ENCODE measurements at regions not wholly inside any gene's neighbourhood (a gene's known extent, or its start where the extent isn't known, plus 50 kb on each side); places are given as distances from the start of the nearest gene placed in this dataset.
A peak's percentile ranks its signal among the peaks of the same experiment; 100 is the strongest.

DNA sequence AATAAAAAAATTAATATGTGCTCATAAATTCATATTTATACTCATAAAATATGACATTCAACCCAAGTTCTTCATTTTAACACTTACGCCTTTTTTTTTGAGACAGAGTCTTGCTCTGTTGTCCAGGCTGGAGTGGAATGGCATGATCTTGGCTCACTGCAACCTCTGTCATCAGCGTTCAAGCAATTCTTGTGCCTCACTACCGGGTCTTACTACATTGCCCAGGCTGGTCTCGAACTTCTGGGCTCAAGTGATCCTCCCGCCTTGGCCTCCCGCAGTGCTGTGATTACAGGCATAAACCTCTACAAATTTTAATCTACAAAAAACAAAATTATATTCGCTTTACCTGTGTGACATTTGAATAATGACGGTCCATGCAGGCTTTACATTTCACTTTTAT, 74.1 kb upstream of the SNRPN start:
- Histone ChIP-seq H3K4me2 (ENCODE audit: extremely low read depth, insufficient read depth, low read length) (no peak overlapping the region), H3K9me3 (ENCODE audit: control insufficient read depth, insufficient read depth, low read depth, low read length) (no peaks in the 10 kb centered on the region), H3K36me3 (ENCODE audit: control insufficient read depth, insufficient read depth, low read length) (no peaks in the 10 kb centered on the region), H3K27ac (ENCODE audit: insufficient read depth, low read length) (no peak overlapping the region), H2AFZ (ENCODE audit: low read length) (no peak overlapping the region), H4K20me1 (ENCODE audit: control insufficient read depth, extremely low read depth, insufficient read depth, low read length) (no peaks in the 10 kb centered on the region), H3K4me3 (replicated peaks in 1 of 4; ENCODE audit: control extremely low read depth in 1 of 4, insufficient read depth in 1 of 4, low read depth in 3 of 4, low read length in 4 of 4) (no peak overlapping the region), H3K27me3 (ENCODE audit: control insufficient read depth, insufficient read depth, low read length) (no peaks in the 10 kb centered on the region), H3K9ac (ENCODE audit: insufficient read depth, low read length) (no peak overlapping the region), H3K4me1 (ENCODE audit: control insufficient read depth, extremely low read depth, insufficient read depth, low read length) (no peaks in the 10 kb centered on the region), H3K79me2 (ENCODE audit: control insufficient read depth, insufficient read depth, low read length) (no peaks in the 10 kb centered on the region)
- TF ChIP-seq, protein P1, sequence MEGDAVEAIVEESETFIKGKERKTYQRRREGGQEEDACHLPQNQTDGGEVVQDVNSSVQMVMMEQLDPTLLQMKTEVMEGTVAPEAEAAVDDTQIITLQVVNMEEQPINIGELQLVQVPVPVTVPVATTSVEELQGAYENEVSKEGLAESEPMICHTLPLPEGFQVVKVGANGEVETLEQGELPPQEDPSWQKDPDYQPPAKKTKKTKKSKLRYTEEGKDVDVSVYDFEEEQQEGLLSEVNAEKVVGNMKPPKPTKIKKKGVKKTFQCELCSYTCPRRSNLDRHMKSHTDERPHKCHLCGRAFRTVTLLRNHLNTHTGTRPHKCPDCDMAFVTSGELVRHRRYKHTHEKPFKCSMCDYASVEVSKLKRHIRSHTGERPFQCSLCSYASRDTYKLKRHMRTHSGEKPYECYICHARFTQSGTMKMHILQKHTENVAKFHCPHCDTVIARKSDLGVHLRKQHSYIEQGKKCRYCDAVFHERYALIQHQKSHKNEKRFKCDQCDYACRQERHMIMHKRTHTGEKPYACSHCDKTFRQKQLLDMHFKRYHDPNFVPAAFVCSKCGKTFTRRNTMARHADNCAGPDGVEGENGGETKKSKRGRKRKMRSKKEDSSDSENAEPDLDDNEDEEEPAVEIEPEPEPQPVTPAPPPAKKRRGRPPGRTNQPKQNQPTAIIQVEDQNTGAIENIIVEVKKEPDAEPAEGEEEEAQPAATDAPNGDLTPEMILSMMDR (conservative IDR thresholded peaks at IDR 0.05 in 1 of 2, IDR thresholded peaks at IDR 0.05 in 1 of 2; ENCODE audit: low read depth in 1 of 2, low read length in 2 of 2), result no peak
- no peak for TF ChIP-seq EZH2 (IDR thresholded peaks at IDR 0.05; ENCODE audit: low read length, missing control alignments)
- DNase-seq (ENCODE audit: low read depth in 2 of 2), result no peak

DNA sequence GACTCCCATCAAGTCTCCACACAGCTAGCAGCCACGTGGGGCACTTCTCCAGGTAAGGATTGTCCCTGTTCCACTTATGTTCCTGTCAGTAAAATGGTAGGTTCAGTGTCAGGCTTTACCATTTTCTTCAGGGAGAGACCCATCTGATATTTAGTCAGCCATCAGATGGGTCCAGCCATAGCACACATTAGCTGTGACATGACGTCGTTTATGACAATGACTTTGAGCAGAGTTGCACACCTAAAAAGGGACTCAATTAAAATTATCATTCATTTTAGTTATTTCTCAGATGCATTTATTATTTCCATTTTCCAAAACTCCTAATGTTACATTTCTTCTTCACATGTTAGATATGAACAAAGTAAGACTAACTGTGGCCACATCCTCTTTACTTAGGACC, 68.2 kb upstream of the SNRPN start:
- Histone ChIP-seq H3K9ac (ENCODE audit: insufficient read depth, low read length) (no peak overlapping the region), H3K4me2 (ENCODE audit: extremely low read depth, insufficient read depth, low read length) (no peak overlapping the region), H2AFZ (ENCODE audit: low read length) (no peak overlapping the region), H3K4me3 (replicated peaks in 1 of 4; ENCODE audit: control extremely low read depth in 1 of 4, insufficient read depth in 1 of 4, low read depth in 3 of 4, low read length in 4 of 4) (no peak overlapping the region), H4K20me1 (ENCODE audit: control insufficient read depth, extremely low read depth, insufficient read depth, low read length) (no peaks in the 10 kb centered on the region), H3K79me2 (ENCODE audit: control insufficient read depth, insufficient read depth, low read length) (no peaks in the 10 kb centered on the region), H3K9me3 (ENCODE audit: control insufficient read depth, insufficient read depth, low read depth, low read length) (no peaks in the 10 kb centered on the region), H3K27ac (ENCODE audit: insufficient read depth, low read length) (no peak overlapping the region), H3K36me3 (ENCODE audit: control insufficient read depth, insufficient read depth, low read length) (no peaks in the 10 kb centered on the region), H3K27me3 (ENCODE audit: control insufficient read depth, insufficient read depth, low read length) (no peaks in the 10 kb centered on the region), H3K4me1 (ENCODE audit: control insufficient read depth, extremely low read depth, insufficient read depth, low read length) (no peaks in the 10 kb centered on the region)
- TF ChIP-seq, protein P1 (conservative IDR thresholded peaks at IDR 0.05 in 1 of 2, IDR thresholded peaks at IDR 0.05 in 1 of 2; ENCODE audit: low read depth in 1 of 2, low read length in 2 of 2), result no peak
- TF ChIP-seq EZH2 (IDR thresholded peaks at IDR 0.05; ENCODE audit: low read length, missing control alignments), result no peak
- no peak for DNase-seq (ENCODE audit: low read depth in 2 of 2)

DNA sequence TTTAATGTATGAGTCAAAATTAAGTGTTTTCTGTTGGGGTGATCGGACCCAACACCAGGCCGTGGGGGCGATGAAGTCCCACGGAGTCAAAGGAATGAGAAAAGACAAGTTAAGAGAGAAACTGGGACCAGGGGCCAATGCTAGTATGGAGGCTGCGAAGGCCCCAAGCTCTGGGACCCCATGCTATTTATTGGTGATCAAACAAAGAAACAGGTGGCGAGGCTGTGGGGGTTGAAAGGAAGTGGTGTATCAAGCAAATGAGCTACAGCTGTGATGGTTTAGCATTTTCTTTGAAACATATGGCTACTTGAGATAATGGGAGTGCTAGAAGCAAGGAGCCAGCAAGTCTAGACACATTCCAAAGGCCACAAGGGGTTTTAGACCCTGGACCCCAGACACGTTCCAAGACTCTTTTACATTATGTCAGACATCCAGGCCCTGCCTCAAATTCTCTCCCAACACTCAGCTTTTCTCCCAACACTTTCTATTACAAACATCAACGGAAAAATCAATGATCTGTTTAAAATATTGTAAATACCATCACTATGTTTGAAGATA, 56.0 kb upstream of the SNRPN start:
- TF ChIP-seq, protein P1 (conservative IDR thresholded peaks at IDR 0.05 in 1 of 2, IDR thresholded peaks at IDR 0.05 in 1 of 2; ENCODE audit: low read depth in 1 of 2, low read length in 2 of 2), result no peak
- TF ChIP-seq EZH2 (IDR thresholded peaks at IDR 0.05; ENCODE audit: low read length, missing control alignments), result no peak
- Histone ChIP-seq H3K27ac (ENCODE audit: insufficient read depth, low read length) (no peak overlapping the region), H3K36me3 (ENCODE audit: control insufficient read depth, insufficient read depth, low read length) (no peaks in the 10 kb centered on the region), H3K4me2 (ENCODE audit: extremely low read depth, insufficient read depth, low read length) (no peak overlapping the region), H3K4me1 (ENCODE audit: control insufficient read depth, extremely low read depth, insufficient read depth, low read length) (no peaks in the 10 kb centered on the region), H3K79me2 (ENCODE audit: control insufficient read depth, insufficient read depth, low read length) (no peaks in the 10 kb centered on the region), H3K27me3 (ENCODE audit: control insufficient read depth, insufficient read depth, low read length) (no peaks in the 10 kb centered on the region), H3K9me3 (ENCODE audit: control insufficient read depth, insufficient read depth, low read depth, low read length) (no peaks in the 10 kb centered on the region), H4K20me1 (ENCODE audit: control insufficient read depth, extremely low read depth, insufficient read depth, low read length) (no peaks in the 10 kb centered on the region), H3K4me3 (replicated peaks in 1 of 4; ENCODE audit: control extremely low read depth in 1 of 4, insufficient read depth in 1 of 4, low read depth in 3 of 4, low read length in 4 of 4) (no peak overlapping the region), H2AFZ (ENCODE audit: low read length) (no peak overlapping the region), H3K9ac (ENCODE audit: insufficient read depth, low read length) (no peak overlapping the region)
- DNase-seq (ENCODE audit: low read depth in 2 of 2), result peak in 1 of 2 donors; percentile 0
